ENCODE measurements at regions not wholly inside any gene's neighbourhood (a gene's known extent, or its start where the extent isn't known, plus 50 kb on each side); places are given as distances from the start of the nearest gene placed in this dataset.

DNA sequence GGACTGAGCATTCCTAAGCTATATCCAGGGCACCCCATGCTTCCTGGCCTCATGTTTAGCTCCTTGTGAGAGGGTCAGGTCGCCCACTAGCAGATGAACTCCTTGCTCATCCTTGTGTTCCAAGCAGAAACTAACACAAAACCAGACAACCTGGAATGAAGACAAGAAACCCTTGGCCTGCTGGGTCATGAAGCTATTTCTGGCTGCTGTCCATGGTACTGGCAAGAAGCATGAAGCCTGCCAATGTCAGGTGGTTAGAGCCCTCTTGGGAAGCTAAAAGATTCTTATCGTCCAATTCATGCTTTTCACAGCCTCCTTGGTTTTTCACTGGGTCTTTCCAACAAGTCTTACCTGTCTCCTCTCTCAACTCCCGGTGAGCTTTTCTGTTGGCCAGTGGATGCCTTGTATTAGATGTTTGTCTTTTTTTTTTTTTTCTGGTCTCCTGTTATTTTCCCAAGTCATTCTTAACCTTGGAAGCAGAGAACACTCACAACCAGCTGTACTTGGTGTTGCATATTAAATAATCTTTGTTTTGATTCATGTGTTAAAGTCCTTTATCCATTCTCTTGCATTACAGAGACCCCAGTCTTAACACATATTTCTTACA, 180.3 kb downstream of the ANKRD60 start:
- H3K4me3 ChIP-seq = no peak overlapping the region
- H3K9me3 Mint-ChIP-seq = peaks cover 10% of the 10 kb centered on the region; the same call in 2 of the 3 replicates
- no peak overlapping the region for H3K4me2 ChIP-seq
- no peak overlapping the region for H3K4me3 Mint-ChIP-seq
- H2AFZ ChIP-seq = no peak overlapping the region
- peaks cover 2% of the 10 kb centered on the region for H3K27me3 Mint-ChIP-seq (ENCODE audit: insufficient read depth, low read depth, poor library complexity)
- no peak for TF ChIP-seq JUNB (IDR thresholded peaks at IDR 0.05; ENCODE audit: unreplicated experiment)
- TF ChIP-seq, protein P1, sequence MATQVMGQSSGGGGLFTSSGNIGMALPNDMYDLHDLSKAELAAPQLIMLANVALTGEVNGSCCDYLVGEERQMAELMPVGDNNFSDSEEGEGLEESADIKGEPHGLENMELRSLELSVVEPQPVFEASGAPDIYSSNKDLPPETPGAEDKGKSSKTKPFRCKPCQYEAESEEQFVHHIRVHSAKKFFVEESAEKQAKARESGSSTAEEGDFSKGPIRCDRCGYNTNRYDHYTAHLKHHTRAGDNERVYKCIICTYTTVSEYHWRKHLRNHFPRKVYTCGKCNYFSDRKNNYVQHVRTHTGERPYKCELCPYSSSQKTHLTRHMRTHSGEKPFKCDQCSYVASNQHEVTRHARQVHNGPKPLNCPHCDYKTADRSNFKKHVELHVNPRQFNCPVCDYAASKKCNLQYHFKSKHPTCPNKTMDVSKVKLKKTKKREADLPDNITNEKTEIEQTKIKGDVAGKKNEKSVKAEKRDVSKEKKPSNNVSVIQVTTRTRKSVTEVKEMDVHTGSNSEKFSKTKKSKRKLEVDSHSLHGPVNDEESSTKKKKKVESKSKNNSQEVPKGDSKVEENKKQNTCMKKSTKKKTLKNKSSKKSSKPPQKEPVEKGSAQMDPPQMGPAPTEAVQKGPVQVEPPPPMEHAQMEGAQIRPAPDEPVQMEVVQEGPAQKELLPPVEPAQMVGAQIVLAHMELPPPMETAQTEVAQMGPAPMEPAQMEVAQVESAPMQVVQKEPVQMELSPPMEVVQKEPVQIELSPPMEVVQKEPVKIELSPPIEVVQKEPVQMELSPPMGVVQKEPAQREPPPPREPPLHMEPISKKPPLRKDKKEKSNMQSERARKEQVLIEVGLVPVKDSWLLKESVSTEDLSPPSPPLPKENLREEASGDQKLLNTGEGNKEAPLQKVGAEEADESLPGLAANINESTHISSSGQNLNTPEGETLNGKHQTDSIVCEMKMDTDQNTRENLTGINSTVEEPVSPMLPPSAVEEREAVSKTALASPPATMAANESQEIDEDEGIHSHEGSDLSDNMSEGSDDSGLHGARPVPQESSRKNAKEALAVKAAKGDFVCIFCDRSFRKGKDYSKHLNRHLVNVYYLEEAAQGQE (IDR thresholded peaks at IDR 0.05; ENCODE audit: unreplicated experiment) = peak; percentile 95
- peaks cover 21% of the 10 kb centered on the region for H3K4me1 Mint-ChIP-seq
- no peaks in the 10 kb centered on the region for H3K36me3 ChIP-seq (ENCODE audit: insufficient read depth)
- no peak overlapping the region for H3K27ac ChIP-seq (ENCODE audit: low read depth)
- DNase-seq (ENCODE audit: low spot score) (peak; percentile 70), ATAC-seq (peak; percentile 69)
- no peaks in the 10 kb centered on the region for H3F3A ChIP-seq (replicated peaks; ENCODE audit: low read depth)
- no peaks in the 10 kb centered on the region for H3K27me3 ChIP-seq (ENCODE audit: insufficient read depth)
- H3K79me2 ChIP-seq (replicated peaks; ENCODE audit: insufficient read depth) = no peaks in the 10 kb centered on the region
- peaks cover 11% of the 10 kb centered on the region for H3K4me1 ChIP-seq (ENCODE audit: insufficient read depth)
- no peaks in the 10 kb centered on the region for H4K20me1 ChIP-seq (replicated peaks; ENCODE audit: insufficient read depth)
- 0 out of 2 replicates have a peak, but pooled peaks cover 6% of the 10 kb centered on the region for H3K9me2 ChIP-seq (ENCODE audit: insufficient read depth)
- no peak overlapping the region for H3K27ac Mint-ChIP-seq
- no peaks in the 10 kb centered on the region for H3K36me3 Mint-ChIP-seq (ENCODE audit: low read depth)

DNA sequence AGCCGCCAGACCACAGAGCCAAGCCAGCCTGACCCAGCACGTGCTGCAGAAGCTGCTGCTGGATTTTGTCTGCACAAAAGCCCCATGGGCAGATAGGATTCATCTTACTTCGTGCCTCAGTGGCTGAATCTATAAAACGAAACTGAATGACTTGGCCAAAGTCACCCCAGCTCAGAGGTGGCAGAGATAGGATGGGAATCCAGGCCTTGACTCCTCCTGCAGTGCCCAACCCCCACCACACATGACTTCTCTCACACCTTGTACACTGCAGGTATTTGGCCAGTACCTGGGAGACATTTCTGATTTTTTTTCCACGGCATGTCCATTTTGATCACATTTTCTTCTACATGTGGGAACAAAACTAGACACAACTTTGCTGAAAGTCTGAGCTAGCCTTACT, 182.1 kb downstream of the ANKRD60 start:
- Mint-ChIP-seq H3K4me1 (peaks cover 28% of the 10 kb centered on the region), H3K27ac (no peak overlapping the region), H3K9me3 (peaks cover 7% of the 10 kb centered on the region; the same call in 2 of the 3 replicates), H3K4me3 (no peak overlapping the region), H3K36me3 (ENCODE audit: low read depth) (no peaks in the 10 kb centered on the region), H3K27me3 (ENCODE audit: insufficient read depth, low read depth, poor library complexity) (peaks cover 4% of the 10 kb centered on the region)
- Histone ChIP-seq H3K27me3 (ENCODE audit: insufficient read depth) (no peaks in the 10 kb centered on the region), H3K36me3 (ENCODE audit: insufficient read depth) (no peaks in the 10 kb centered on the region), H4K20me1 (replicated peaks; ENCODE audit: insufficient read depth) (no peaks in the 10 kb centered on the region), H3K4me2 (no peak overlapping the region), H3K79me2 (replicated peaks; ENCODE audit: insufficient read depth) (no peaks in the 10 kb centered on the region), H3K4me1 (ENCODE audit: insufficient read depth) (peaks cover 17% of the 10 kb centered on the region), H3K27ac (ENCODE audit: low read depth) (no peak overlapping the region), H3K4me3 (no peak overlapping the region), H3F3A (replicated peaks; ENCODE audit: low read depth) (no peaks in the 10 kb centered on the region), H3K9me2 (ENCODE audit: insufficient read depth) (no peaks in the 10 kb centered on the region), H2AFZ (no peak overlapping the region; the same call in 1 of the 2 replicates)
- DNase-seq (ENCODE audit: low spot score) (no peak), ATAC-seq (no peak)
- TF ChIP-seq, protein P1 (IDR thresholded peaks at IDR 0.05; ENCODE audit: unreplicated experiment) = no peak
- TF ChIP-seq NANOG (IDR thresholded peaks at IDR 0.05; ENCODE audit: borderline replicate concordance) = no peak
- TF ChIP-seq STAT1 (IDR thresholded peaks at IDR 0.05; ENCODE audit: unreplicated experiment) = no peak
- TF ChIP-seq, protein P2, sequence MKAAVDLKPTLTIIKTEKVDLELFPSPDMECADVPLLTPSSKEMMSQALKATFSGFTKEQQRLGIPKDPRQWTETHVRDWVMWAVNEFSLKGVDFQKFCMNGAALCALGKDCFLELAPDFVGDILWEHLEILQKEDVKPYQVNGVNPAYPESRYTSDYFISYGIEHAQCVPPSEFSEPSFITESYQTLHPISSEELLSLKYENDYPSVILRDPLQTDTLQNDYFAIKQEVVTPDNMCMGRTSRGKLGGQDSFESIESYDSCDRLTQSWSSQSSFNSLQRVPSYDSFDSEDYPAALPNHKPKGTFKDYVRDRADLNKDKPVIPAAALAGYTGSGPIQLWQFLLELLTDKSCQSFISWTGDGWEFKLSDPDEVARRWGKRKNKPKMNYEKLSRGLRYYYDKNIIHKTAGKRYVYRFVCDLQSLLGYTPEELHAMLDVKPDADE (IDR thresholded peaks at IDR 0.05) = no peak
- TF ChIP-seq JUNB (IDR thresholded peaks at IDR 0.05; ENCODE audit: unreplicated experiment) = no peak
- TF ChIP-seq ZNF331 (CRISPR knock-in tag; IDR thresholded peaks at IDR 0.05; ENCODE audit: low read depth) = no peak
